ENCODE measurements at regions not wholly inside any gene's neighbourhood (a gene's known extent, or its start where the extent isn't known, plus 50 kb on each side); places are given as distances from the start of the nearest gene placed in this dataset.

GRCh38 chr1:80994038-80994437, 806.7 kb upstream of the ADGRL2 start:
- H3K9me3 ChIP-seq = no peaks in the 10 kb centered on the region
- WGBS = 83% methylated on average over 1 of the region's 1 CpG
- no peak for DNase-seq (ENCODE audit: extremely low spot score)
- H3K27ac ChIP-seq (replicated peaks in 1 of 4) = no peak overlapping the region
- no peaks in the 10 kb centered on the region for H3K27me3 ChIP-seq
- no peak overlapping the region for H3K4me3 ChIP-seq
- TF ChIP-seq POLR2AphosphoS5 (IDR thresholded peaks at IDR 0.05) (no peak), CTCF (IDR thresholded peaks at IDR 0.05) (no peak), POLR2A (IDR thresholded peaks at IDR 0.05; ENCODE audit: low read depth) (no peak), EP300 (IDR thresholded peaks at IDR 0.05) (no peak)
- H3K4me1 ChIP-seq = no peaks in the 10 kb centered on the region
- intact Hi-C loops (cut with DNase I) = no loop called here
- H3K36me3 ChIP-seq = no peaks in the 10 kb centered on the region

GRCh38 chr1:80993154-80993980, 807.4 kb upstream of the ADGRL2 start:
- no peak for TF ChIP-seq POLR2AphosphoS5 (IDR thresholded peaks at IDR 0.05)
- TF ChIP-seq EP300 (IDR thresholded peaks at IDR 0.05) = no peak
- no peak for TF ChIP-seq POLR2A (IDR thresholded peaks at IDR 0.05; ENCODE audit: low read depth)
- no peak for TF ChIP-seq CTCF (IDR thresholded peaks at IDR 0.05)
- no peak overlapping the region for H3K27ac ChIP-seq (replicated peaks in 1 of 4)
- H3K36me3 ChIP-seq = no peaks in the 10 kb centered on the region
- intact Hi-C loops (cut with DNase I) = no loop called here
- H3K4me3 ChIP-seq = no peak overlapping the region
- no peaks in the 10 kb centered on the region for H3K27me3 ChIP-seq
- H3K9me3 ChIP-seq = no peaks in the 10 kb centered on the region
- no peaks in the 10 kb centered on the region for H3K4me1 ChIP-seq
- 70% methylated on average over 4 of the region's 4 CpGs for WGBS
- DNase-seq (ENCODE audit: extremely low spot score) = no peak

DNA sequence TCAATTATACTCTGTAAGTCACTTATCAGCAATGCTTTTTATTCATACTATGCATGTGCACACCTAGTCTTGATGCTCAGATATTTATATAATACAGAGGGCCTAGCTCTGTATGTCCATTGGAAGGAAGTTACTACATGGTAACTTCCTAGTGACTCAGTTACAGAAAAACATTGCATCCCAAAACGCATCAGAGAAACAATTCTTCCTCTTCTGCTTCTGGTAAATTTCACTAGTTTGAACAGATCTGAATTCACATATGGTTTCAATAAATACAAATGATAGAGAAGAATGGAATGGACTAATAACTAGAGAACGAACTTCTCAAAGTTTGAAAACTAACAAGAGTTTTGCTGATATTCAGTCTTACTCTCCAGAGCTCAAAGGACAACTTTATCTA, 811.3 kb upstream of the ADGRL2 start:
- WGBS = 83% methylated on average over 2 of the region's 2 CpGs
- no peaks in the 10 kb centered on the region for H3K9me3 ChIP-seq

DNA sequence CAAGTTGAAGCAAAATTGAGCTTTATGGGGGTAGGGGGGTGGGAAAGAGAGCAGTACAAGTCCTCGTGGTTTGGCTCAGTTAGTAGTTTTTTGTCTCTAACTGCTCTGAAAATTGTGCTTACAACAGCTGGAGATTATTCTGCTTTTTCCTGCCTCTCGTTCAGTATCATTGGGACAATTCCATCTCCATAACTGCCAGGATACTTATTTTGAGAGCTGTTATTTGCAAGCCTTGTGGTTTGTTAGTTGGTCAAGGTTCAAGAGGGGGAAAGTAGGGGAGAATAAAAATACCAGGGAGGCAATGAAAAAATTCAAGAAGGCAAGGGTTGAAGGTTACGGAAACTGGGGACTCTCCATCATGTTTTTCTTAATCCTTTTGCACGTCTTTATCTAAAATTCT, 811.8 kb upstream of the ADGRL2 start:
- Histone ChIP-seq H3K27ac (replicated peaks in 1 of 4) (no peak overlapping the region), H3K4me1 (no peaks in the 10 kb centered on the region), H3K27me3 (no peaks in the 10 kb centered on the region), H3K9me3 (no peaks in the 10 kb centered on the region), H3K4me3 (no peak overlapping the region), H3K36me3 (no peaks in the 10 kb centered on the region)
- WGBS = 66% methylated on average over 4 of the region's 4 CpGs
- intact Hi-C loops (cut with DNase I) = no loop called here
- no peak for DNase-seq (ENCODE audit: extremely low spot score)
- TF ChIP-seq POLR2AphosphoS5 (IDR thresholded peaks at IDR 0.05) = no peak
- no peak for TF ChIP-seq EP300 (IDR thresholded peaks at IDR 0.05)
- TF ChIP-seq POLR2A (IDR thresholded peaks at IDR 0.05; ENCODE audit: low read depth) = no peak
- no peak for TF ChIP-seq CTCF (IDR thresholded peaks at IDR 0.05)

More for the DNA sequence above, 811.3 kb upstream of the ADGRL2 start:
- no peak for TF ChIP-seq CTCF (IDR thresholded peaks at IDR 0.05)
- Histone ChIP-seq H3K4me1 (no peaks in the 10 kb centered on the region), H3K4me3 (no peak overlapping the region), H3K36me3 (no peaks in the 10 kb centered on the region), H3K27ac (replicated peaks in 1 of 4) (no peak overlapping the region), H3K27me3 (no peaks in the 10 kb centered on the region)
- DNase-seq (ENCODE audit: extremely low spot score) = no peak
- intact Hi-C loops (cut with DNase I) = no loop called here

DNA sequence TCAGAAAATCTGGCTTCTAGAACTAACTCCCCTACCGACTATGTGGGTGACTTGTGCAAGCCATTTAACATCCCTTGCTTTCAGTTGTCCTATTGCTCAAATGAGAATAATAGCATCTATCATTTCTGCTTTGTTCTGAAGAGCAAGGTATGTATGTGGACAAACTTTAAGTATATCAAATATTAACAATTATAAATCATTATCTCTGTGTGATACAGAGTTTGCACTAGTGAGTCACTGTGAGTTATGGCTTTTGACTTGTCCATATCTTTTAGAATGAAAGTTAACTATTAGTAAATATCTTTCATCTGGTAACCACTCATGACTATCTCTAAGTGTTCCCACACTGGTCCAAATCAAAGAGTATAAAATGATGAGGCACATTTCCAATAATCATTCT, 812.9 kb upstream of the ADGRL2 start:
- WGBS = 73% methylated on average over 1 of the region's 1 CpG
- Histone ChIP-seq H3K36me3 (no peaks in the 10 kb centered on the region), H3K27me3 (no peaks in the 10 kb centered on the region), H3K4me3 (no peak overlapping the region), H3K27ac (replicated peaks in 1 of 4) (no peak overlapping the region), H3K9me3 (no peaks in the 10 kb centered on the region), H3K4me1 (no peaks in the 10 kb centered on the region)
- intact Hi-C loops (cut with DNase I) = no loop called here
- TF ChIP-seq CTCF (IDR thresholded peaks at IDR 0.05) (no peak), POLR2AphosphoS5 (IDR thresholded peaks at IDR 0.05) (no peak), POLR2A (IDR thresholded peaks at IDR 0.05; ENCODE audit: low read depth) (no peak), EP300 (IDR thresholded peaks at IDR 0.05) (no peak)
- DNase-seq (ENCODE audit: extremely low spot score) = no peak
